ENCODE measurements at regions not wholly inside any gene's neighbourhood (a gene's known extent, or its start where the extent isn't known, plus 50 kb on each side); places are given as distances from the start of the nearest gene placed in this dataset.

DNA sequence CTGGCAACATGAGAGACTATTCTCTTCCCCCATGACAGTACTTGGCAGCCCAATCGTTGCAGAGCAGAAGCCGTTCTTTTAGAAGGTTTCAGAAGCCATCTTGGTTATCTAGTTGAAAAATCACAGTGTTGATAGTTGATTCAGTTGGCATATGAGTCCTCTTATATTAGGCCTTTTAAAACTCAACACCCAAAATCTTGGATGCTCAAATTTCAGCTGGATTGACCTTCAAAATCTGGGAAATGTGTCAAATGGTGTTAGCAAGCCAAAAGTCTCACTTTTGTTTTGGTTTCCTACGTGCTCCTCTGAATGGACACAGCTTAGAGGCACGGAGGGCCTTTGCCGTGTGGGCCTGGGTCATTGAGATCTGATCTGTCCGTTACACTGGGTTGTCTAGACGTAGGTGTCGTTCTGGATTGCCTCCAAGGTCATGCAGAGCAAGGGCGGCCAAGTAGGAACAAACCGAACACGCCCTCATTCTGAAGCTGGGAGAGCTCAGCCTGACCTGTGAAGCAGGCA lies 59.3 kb upstream of the BMPER start:
- no peak overlapping the region for H3K4me2 ChIP-seq (ENCODE audit: control insufficient read depth, extremely low read depth, insufficient read depth, low read depth, low read length)
- H3K4me1 ChIP-seq (ENCODE audit: control insufficient read depth, extremely low read depth, insufficient read depth, low read length), result peaks cover 3% of the 10 kb centered on the region
- H3K4me3 ChIP-seq (ENCODE audit: control insufficient read depth in 2 of 3, extremely low read depth in 1 of 3, insufficient read depth in 2 of 3, low read depth in 1 of 3, low read length in 3 of 3), result no peak overlapping the region
- no peaks in the 10 kb centered on the region for H3K27me3 ChIP-seq (ENCODE audit: control insufficient read depth, extremely low read depth, insufficient read depth, low read length)
- no peaks in the 10 kb centered on the region for H3K9me1 ChIP-seq (ENCODE audit: control insufficient read depth, extremely low read depth, insufficient read depth, low read length)
- H2AFZ ChIP-seq (ENCODE audit: control insufficient read depth, low read length), result no peak overlapping the region
- DNase-seq (ENCODE audit: low read depth, low spot score), result no peak
- dilution Hi-C loops (cut with MboI; ENCODE audit: extremely low pct_ligation_motif_present, low sequenced_read_pairs), result no loop called here
- no peak overlapping the region for H3K9ac ChIP-seq (ENCODE audit: control insufficient read depth, extremely low read depth, insufficient read depth, low read length)
- H3K27ac ChIP-seq (ENCODE audit: control insufficient read depth, insufficient read depth, low read length), result no peak overlapping the region
- H4K20me1 ChIP-seq (ENCODE audit: control insufficient read depth, extremely low read depth, insufficient read depth, low read length), result no peaks in the 10 kb centered on the region
- no peak for FAIRE-seq
- TF ChIP-seq EZH2 (IDR thresholded peaks at IDR 0.05; ENCODE audit: low read length), result no peak
- no peak for TF ChIP-seq CTCF (optimal IDR thresholded peaks at IDR 0.05 in 1 of 3, IDR thresholded peaks at IDR 0.05 in 1 of 3, conservative IDR thresholded peaks at IDR 0.05 in 1 of 3; ENCODE audit: extremely low read depth in 1 of 3, insufficient read depth in 2 of 3, low read length in 3 of 3)
- no peaks in the 10 kb centered on the region for H3K36me3 ChIP-seq (ENCODE audit: control insufficient read depth in 2 of 2, extremely low read depth in 1 of 2, insufficient read depth in 2 of 2, low read length in 2 of 2)
- H3K9me3 ChIP-seq (ENCODE audit: control insufficient read depth, low read depth, low read length), result no peaks in the 10 kb centered on the region
- no peaks in the 10 kb centered on the region for H3K79me2 ChIP-seq (ENCODE audit: control insufficient read depth, insufficient read depth, low read length)

DNA sequence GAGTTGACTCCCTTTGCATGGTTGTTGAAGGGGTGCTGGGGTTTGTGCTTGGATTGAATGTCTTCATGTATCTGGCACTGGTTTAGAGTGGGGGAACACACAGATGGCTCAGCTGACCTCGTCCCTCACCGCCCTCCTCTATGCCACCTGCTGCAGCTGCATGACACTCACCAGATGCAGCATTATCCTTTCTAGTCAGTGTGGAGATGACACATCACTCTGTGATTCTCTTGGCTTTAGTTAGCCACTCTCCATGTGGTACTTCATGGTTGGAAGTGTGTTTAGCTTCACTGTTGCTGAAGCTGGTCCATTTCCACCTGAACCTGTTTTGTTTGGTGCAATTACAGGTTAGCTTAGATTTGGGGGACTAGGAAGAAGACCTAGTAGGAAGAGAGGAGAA lies 56.3 kb upstream of the BMPER start:
- Histone ChIP-seq H3K27me3 (ENCODE audit: control insufficient read depth, extremely low read depth, insufficient read depth, low read length) (no peaks in the 10 kb centered on the region), H3K9ac (ENCODE audit: control insufficient read depth, extremely low read depth, insufficient read depth, low read length) (no peak overlapping the region), H3K36me3 (ENCODE audit: control insufficient read depth in 2 of 2, extremely low read depth in 1 of 2, insufficient read depth in 2 of 2, low read length in 2 of 2) (no peaks in the 10 kb centered on the region), H4K20me1 (ENCODE audit: control insufficient read depth, extremely low read depth, insufficient read depth, low read length) (no peaks in the 10 kb centered on the region), H3K9me3 (ENCODE audit: control insufficient read depth, low read depth, low read length) (no peaks in the 10 kb centered on the region), H3K4me2 (ENCODE audit: control insufficient read depth, extremely low read depth, insufficient read depth, low read depth, low read length) (no peak overlapping the region), H3K79me2 (ENCODE audit: control insufficient read depth, insufficient read depth, low read length) (no peaks in the 10 kb centered on the region), H3K27ac (ENCODE audit: control insufficient read depth, insufficient read depth, low read length) (no peak overlapping the region), H3K4me1 (ENCODE audit: control insufficient read depth, extremely low read depth, insufficient read depth, low read length) (peaks cover 2% of the 10 kb centered on the region), H3K9me1 (ENCODE audit: control insufficient read depth, extremely low read depth, insufficient read depth, low read length) (no peaks in the 10 kb centered on the region), H3K4me3 (ENCODE audit: control insufficient read depth in 2 of 3, extremely low read depth in 1 of 3, insufficient read depth in 2 of 3, low read depth in 1 of 3, low read length in 3 of 3) (no peak overlapping the region), H2AFZ (ENCODE audit: control insufficient read depth, low read length) (no peak overlapping the region)
- DNase-seq (ENCODE audit: low read depth, low spot score), result no peak
- no peak for TF ChIP-seq EZH2 (IDR thresholded peaks at IDR 0.05; ENCODE audit: low read length)
- no peak for TF ChIP-seq CTCF (optimal IDR thresholded peaks at IDR 0.05 in 1 of 3, IDR thresholded peaks at IDR 0.05 in 1 of 3, conservative IDR thresholded peaks at IDR 0.05 in 1 of 3; ENCODE audit: extremely low read depth in 1 of 3, insufficient read depth in 2 of 3, low read length in 3 of 3)
- peak; percentile 29 for FAIRE-seq
- dilution Hi-C loops (cut with MboI; ENCODE audit: extremely low pct_ligation_motif_present, low sequenced_read_pairs), result no loop called here

All from keratinocyte (primary cell).